OCI-LY3 (cell line): ENCODE measurements at regions not wholly inside any gene's neighbourhood (a gene's known extent, or its start where the extent isn't known, plus 50 kb on each side); places are given as distances from the start of the nearest gene placed in this dataset.

Source experiments
- H2AFZ ChIP-seq: fragments of 200-600, 300-600 bp; shearing (Covaris generic); 2 replicates; pipeline ENCODE4 v1.6.0; 2014; ENCODE audit warnings: antibody characterized with exemption, low read depth, low read length
- H3K27ac ChIP-seq: fragments of 200-600, 300-600 bp; sonication (generic); 2 replicates; pipeline ENCODE4 v1.5.1; 2014; ENCODE audit warnings: mild to moderate bottlenecking, low read length, moderate library complexity, mixed read lengths
- H3K27me3 ChIP-seq: fragments of 200-600, 300-600 bp; sonication (generic); 2 replicates; pipeline ENCODE4 v1.6.1; 2014; ENCODE audit warnings: low read depth, low read length, mixed read lengths
- H3K36me3 ChIP-seq: fragments of 200-600, 300-600 bp; sonication (generic); replicated peaks from 2 replicates; pipeline ENCODE3; 2014; ENCODE audit warnings: low read depth, low read length, mixed read lengths
- H3K4me1 ChIP-seq: fragments of 300-600, 200-600 bp; sonication (generic); 2 replicates; pipeline ENCODE4 v1.6.1; 2014; ENCODE audit warnings: low read length, mixed read lengths
- H3K4me2 ChIP-seq: fragments of 200-600, 300-600 bp; sonication (generic); 2 replicates; pipeline ENCODE4 v1.6.1; 2014; ENCODE audit warnings: low read length, mixed read lengths
- H3K4me3 ChIP-seq: fragments of 300-600, 200-600 bp; sonication (generic); 2 replicates; pipeline ENCODE4 v1.5.1; 2014; ENCODE audit warnings: antibody characterized with exemption, mild to moderate bottlenecking, low read length, moderate library complexity
- H3K79me2 ChIP-seq: fragments of 300-600, 200-600 bp; shearing (Covaris generic); 2 replicates; pipeline ENCODE4 v1.6.1; 2014; ENCODE audit warnings: mild to moderate bottlenecking, low read length, mixed read lengths
- H3K9ac ChIP-seq: fragments of 300-600, 200-600 bp; shearing (Covaris generic); 2 replicates; pipeline ENCODE4 v1.6.0; 2014; ENCODE audit warnings: mild to moderate bottlenecking, low read length, moderate library complexity
- H3K9me3 ChIP-seq: fragments of 200-600, 300-600 bp; shearing (Covaris generic); 2 replicates; pipeline ENCODE4 v1.6.1; 2014; ENCODE audit warnings: low read length, mixed read lengths; ENCODE audit not compliant: insufficient read depth
- H4K20me1 ChIP-seq: fragments of 200-600, 300-600 bp; sonication (generic); 2 replicates; pipeline ENCODE4 v1.6.1; 2016; ENCODE audit warnings: low read length, mixed read lengths; ENCODE audit not compliant: insufficient read depth
- CTCF ChIP-seq: fragments of 200-600, 300-600 bp; sonication (generic); IDR thresholded peaks from 2 replicates; pipeline ENCODE4 v1.5.1; 2014; ENCODE audit warnings: antibody characterized with exemption, low read length, low read depth
- EZH2phosphoT487 ChIP-seq: fragments of 200-600 bp; shearing (Covaris generic); IDR thresholded peaks from 2 replicates; pipeline ENCODE4 v1.6.1; 2018; ENCODE audit warnings: antibody characterized with exemption, mixed run types, low read depth

DNA sequence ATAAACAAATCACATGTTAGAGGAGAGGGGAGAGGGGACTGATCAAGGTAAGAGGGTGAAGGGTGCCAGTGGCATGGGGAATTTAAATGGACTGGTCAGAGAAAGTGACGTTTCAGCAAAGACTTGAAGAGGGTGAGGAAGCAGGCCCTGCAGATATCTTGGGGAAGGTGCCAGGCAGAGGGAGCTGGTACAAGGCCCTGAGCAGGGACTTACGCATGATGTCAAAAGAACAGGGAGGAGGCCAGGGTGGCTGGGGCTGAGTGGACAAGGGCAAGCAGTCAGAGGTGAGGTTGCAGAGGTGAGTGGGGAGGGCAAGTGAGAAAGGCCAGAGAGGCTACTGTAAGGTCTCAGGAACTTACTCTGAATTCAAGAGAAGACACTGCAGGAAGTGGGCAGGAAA lies 53.3 kb upstream of the RMP24 start:
- Histone ChIP-seq H3K9ac (no peak overlapping the region), H3K27me3 (peaks cover 29% of the 10 kb centered on the region), H3K4me2 (no peak overlapping the region), H3K27ac (no peak overlapping the region), H3K36me3 (no peaks in the 10 kb centered on the region), H3K9me3 (no peaks in the 10 kb centered on the region), H4K20me1 (no peaks in the 10 kb centered on the region), H3K4me3 (no peak overlapping the region), H3K4me1 (no peaks in the 10 kb centered on the region), H2AFZ (no peak overlapping the region), H3K79me2 (no peaks in the 10 kb centered on the region)
- no peak for TF ChIP-seq EZH2phosphoT487
- no peak for TF ChIP-seq CTCF

DNA sequence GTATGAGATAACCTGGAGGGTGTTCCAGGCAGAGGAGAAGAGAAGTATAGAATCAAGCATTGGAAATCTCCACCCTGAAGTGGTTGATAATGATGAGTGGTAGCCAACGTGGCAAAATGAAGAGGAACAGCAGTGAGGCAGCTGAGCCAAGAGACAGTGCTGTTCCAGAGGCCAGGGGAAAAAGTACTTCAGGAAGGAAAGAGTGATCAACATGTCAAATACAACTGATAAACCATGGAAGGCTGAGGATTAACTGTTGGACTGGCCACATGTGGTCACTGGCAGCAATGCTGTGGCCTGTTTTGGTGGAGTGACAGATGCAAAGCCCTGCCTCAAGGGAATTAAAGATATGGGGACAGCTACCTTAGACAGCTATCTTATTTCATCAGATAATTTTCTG lies 51.9 kb upstream of the RMP24 start:
- no peak overlapping the region for H3K4me3 ChIP-seq
- H3K36me3 ChIP-seq = no peaks in the 10 kb centered on the region
- no peaks in the 10 kb centered on the region for H4K20me1 ChIP-seq
- no peak overlapping the region for H3K4me2 ChIP-seq
- TF ChIP-seq EZH2phosphoT487 = no peak
- TF ChIP-seq CTCF = no peak
- H3K4me1 ChIP-seq = no peaks in the 10 kb centered on the region
- H3K9me3 ChIP-seq = no peaks in the 10 kb centered on the region
- H3K9ac ChIP-seq = no peak overlapping the region
- no peak overlapping the region for H2AFZ ChIP-seq
- no peaks in the 10 kb centered on the region for H3K79me2 ChIP-seq
- H3K27me3 ChIP-seq = peaks cover 42% of the 10 kb centered on the region
- H3K27ac ChIP-seq = no peak overlapping the region
